OCI-LY3 (cell line): ENCODE measurements at regions not wholly inside any gene's neighbourhood (a gene's known extent, or its start where the extent isn't known, plus 50 kb on each side); places are given as distances from the start of the nearest gene placed in this dataset.

Experiments used
- H2AFZ ChIP-seq: fragments of 200-600, 300-600 bp; shearing (Covaris generic); 2 replicates; pipeline ENCODE4 v1.6.0; 2014; ENCODE audit warnings: antibody characterized with exemption, low read depth, low read length
- H3K27ac ChIP-seq: fragments of 200-600, 300-600 bp; sonication (generic); 2 replicates; pipeline ENCODE4 v1.5.1; 2014; ENCODE audit warnings: mild to moderate bottlenecking, low read length, moderate library complexity, mixed read lengths
- H3K27me3 ChIP-seq: fragments of 200-600, 300-600 bp; sonication (generic); 2 replicates; pipeline ENCODE4 v1.6.1; 2014; ENCODE audit warnings: low read depth, low read length, mixed read lengths
- H3K36me3 ChIP-seq: fragments of 200-600, 300-600 bp; sonication (generic); replicated peaks from 2 replicates; pipeline ENCODE3; 2014; ENCODE audit warnings: low read depth, low read length, mixed read lengths
- H3K4me1 ChIP-seq: fragments of 300-600, 200-600 bp; sonication (generic); 2 replicates; pipeline ENCODE4 v1.6.1; 2014; ENCODE audit warnings: low read length, mixed read lengths
- H3K4me2 ChIP-seq: fragments of 200-600, 300-600 bp; sonication (generic); 2 replicates; pipeline ENCODE4 v1.6.1; 2014; ENCODE audit warnings: low read length, mixed read lengths
- H3K4me3 ChIP-seq: fragments of 300-600, 200-600 bp; sonication (generic); 2 replicates; pipeline ENCODE4 v1.5.1; 2014; ENCODE audit warnings: antibody characterized with exemption, mild to moderate bottlenecking, low read length, moderate library complexity
- H3K79me2 ChIP-seq: fragments of 300-600, 200-600 bp; shearing (Covaris generic); 2 replicates; pipeline ENCODE4 v1.6.1; 2014; ENCODE audit warnings: mild to moderate bottlenecking, low read length, mixed read lengths
- H3K9ac ChIP-seq: fragments of 300-600, 200-600 bp; shearing (Covaris generic); 2 replicates; pipeline ENCODE4 v1.6.0; 2014; ENCODE audit warnings: mild to moderate bottlenecking, low read length, moderate library complexity
- H3K9me3 ChIP-seq: fragments of 200-600, 300-600 bp; shearing (Covaris generic); 2 replicates; pipeline ENCODE4 v1.6.1; 2014; ENCODE audit warnings: low read length, mixed read lengths; ENCODE audit not compliant: insufficient read depth
- H4K20me1 ChIP-seq: fragments of 200-600, 300-600 bp; sonication (generic); 2 replicates; pipeline ENCODE4 v1.6.1; 2016; ENCODE audit warnings: low read length, mixed read lengths; ENCODE audit not compliant: insufficient read depth
- EZH2phosphoT487 ChIP-seq: fragments of 200-600 bp; shearing (Covaris generic); IDR thresholded peaks from 2 replicates; pipeline ENCODE4 v1.6.1; 2018; ENCODE audit warnings: antibody characterized with exemption, mixed run types, low read depth
- TF ChIP-seq, protein P1 (sequence below): fragments of 200-600, 300-600 bp; sonication (generic); IDR thresholded peaks from 2 replicates; pipeline ENCODE4 v1.5.1; 2014; ENCODE audit warnings: antibody characterized with exemption, low read length, low read depth

DNA sequence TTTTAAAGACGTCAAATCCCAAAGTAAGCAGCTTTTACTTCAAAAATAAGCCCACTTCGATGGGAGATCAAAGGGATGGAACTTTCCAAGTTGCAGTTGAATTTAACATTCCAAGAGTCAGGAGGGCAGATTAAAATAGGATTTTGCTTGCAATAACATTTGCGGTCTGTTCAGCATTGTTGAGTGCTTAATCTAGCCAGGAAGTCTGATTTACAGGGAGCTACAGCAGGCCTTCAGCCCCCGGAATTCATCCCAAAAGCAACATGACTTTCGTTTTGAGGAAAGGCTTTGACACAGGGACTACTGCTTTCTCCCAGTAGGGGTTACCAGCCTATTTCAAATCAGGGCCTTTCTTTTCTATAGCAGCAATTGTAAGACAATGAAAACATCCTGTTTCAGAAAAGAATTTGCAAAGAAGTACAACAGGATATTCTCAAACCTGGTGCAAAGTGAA lies 279.6 kb upstream of the PITRM1 start:
- H3K9ac ChIP-seq = no peak overlapping the region
- no peaks in the 10 kb centered on the region for H3K9me3 ChIP-seq
- no peaks in the 10 kb centered on the region for H3K27me3 ChIP-seq
- H3K36me3 ChIP-seq = no peaks in the 10 kb centered on the region
- H2AFZ ChIP-seq = no peak overlapping the region
- H3K4me3 ChIP-seq = no peak overlapping the region
- H3K4me2 ChIP-seq = no peak overlapping the region
- H3K4me1 ChIP-seq = no peaks in the 10 kb centered on the region
- no peak overlapping the region for H3K27ac ChIP-seq
- no peak for TF ChIP-seq EZH2phosphoT487
- TF ChIP-seq, protein P1, sequence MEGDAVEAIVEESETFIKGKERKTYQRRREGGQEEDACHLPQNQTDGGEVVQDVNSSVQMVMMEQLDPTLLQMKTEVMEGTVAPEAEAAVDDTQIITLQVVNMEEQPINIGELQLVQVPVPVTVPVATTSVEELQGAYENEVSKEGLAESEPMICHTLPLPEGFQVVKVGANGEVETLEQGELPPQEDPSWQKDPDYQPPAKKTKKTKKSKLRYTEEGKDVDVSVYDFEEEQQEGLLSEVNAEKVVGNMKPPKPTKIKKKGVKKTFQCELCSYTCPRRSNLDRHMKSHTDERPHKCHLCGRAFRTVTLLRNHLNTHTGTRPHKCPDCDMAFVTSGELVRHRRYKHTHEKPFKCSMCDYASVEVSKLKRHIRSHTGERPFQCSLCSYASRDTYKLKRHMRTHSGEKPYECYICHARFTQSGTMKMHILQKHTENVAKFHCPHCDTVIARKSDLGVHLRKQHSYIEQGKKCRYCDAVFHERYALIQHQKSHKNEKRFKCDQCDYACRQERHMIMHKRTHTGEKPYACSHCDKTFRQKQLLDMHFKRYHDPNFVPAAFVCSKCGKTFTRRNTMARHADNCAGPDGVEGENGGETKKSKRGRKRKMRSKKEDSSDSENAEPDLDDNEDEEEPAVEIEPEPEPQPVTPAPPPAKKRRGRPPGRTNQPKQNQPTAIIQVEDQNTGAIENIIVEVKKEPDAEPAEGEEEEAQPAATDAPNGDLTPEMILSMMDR = no peak
- H4K20me1 ChIP-seq = no peaks in the 10 kb centered on the region
- no peaks in the 10 kb centered on the region for H3K79me2 ChIP-seq

- Histone ChIP-seq H4K20me1 (no peaks in the 10 kb centered on the region), H3K27ac (no peak overlapping the region), H3K4me1 (0 out of 2 replicates have a peak, but pooled peaks cover under 1% of the 10 kb centered on the region), H2AFZ (no peak overlapping the region), H3K9me3 (no peaks in the 10 kb centered on the region), H3K4me2 (no peak overlapping the region), H3K27me3 (no peaks in the 10 kb centered on the region), H3K9ac (no peak overlapping the region), H3K79me2 (no peaks in the 10 kb centered on the region), H3K4me3 (no peak overlapping the region), H3K36me3 (no peaks in the 10 kb centered on the region)
- TF ChIP-seq EZH2phosphoT487 = no peak
- TF ChIP-seq, protein P1 = no peak
Observed at GRCh38 chr10:3451516-3452172, 279.1 kb upstream of the PITRM1 start.

DNA sequence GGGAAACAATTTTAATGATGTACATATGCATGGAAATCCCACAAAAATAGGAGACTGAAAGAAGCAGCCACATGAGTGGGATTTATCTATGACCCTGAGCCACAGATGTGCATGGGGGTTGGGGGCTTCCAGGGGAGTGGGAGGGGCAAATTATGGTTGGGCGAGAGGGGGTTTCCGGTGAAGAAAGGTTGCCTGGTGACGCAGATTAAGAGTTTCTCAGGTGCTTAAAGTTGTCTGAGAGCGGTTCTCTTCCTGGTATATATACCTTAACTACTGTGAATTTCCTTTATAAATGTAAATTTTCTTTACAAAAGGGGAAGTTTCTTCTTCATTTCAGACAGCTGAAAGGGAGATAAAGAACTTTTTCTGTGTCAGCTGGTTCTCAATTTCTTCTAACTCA lies 273.6 kb upstream of the PITRM1 start:
- Histone ChIP-seq H3K9me3 (no peaks in the 10 kb centered on the region), H3K4me2 (no peak overlapping the region; the same call in 1 of the 2 replicates), H3K4me1 (peaks cover 10% of the 10 kb centered on the region), H3K79me2 (no peaks in the 10 kb centered on the region), H3K4me3 (no peak overlapping the region), H4K20me1 (no peaks in the 10 kb centered on the region), H3K36me3 (no peaks in the 10 kb centered on the region), H3K27me3 (no peaks in the 10 kb centered on the region), H3K27ac (peak overlapping the region; percentile 26), H2AFZ (no peak overlapping the region; the same call in 1 of the 2 replicates), H3K9ac (no peak overlapping the region)
- TF ChIP-seq EZH2phosphoT487 = no peak
- TF ChIP-seq, protein P1 = no peak

DNA sequence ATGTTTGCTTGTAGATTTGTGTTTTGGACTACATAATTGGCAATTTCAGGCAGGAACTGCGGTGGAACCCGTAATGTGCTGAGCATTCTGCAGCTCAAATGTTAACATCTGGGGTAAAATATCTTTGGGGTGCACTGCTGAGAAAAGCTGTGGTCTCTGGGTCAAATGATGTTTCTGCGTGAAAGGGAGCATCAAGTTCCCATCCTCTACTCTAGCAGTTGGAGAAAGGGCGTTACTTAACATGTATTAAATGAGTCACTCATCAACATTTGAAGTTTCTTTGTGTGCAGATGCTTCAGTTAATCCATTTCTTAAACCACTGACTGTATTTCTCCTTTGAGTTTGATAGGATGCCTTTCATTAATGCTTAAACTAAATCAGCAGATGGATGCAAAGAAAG lies 273.1 kb upstream of the PITRM1 start:
- H4K20me1 ChIP-seq = no peaks in the 10 kb centered on the region
- H3K27ac ChIP-seq = peak overlapping the region; percentile 26
- TF ChIP-seq EZH2phosphoT487 = no peak
- no peak overlapping the region for H3K4me3 ChIP-seq
- no peak overlapping the region for H2AFZ ChIP-seq
- no peaks in the 10 kb centered on the region for H3K79me2 ChIP-seq
- no peaks in the 10 kb centered on the region for H3K27me3 ChIP-seq
- no peak overlapping the region for H3K4me2 ChIP-seq
- H3K9ac ChIP-seq = no peak overlapping the region
- H3K9me3 ChIP-seq = no peaks in the 10 kb centered on the region
- H3K36me3 ChIP-seq = no peaks in the 10 kb centered on the region
- peaks cover 10% of the 10 kb centered on the region for H3K4me1 ChIP-seq
